ENCODE measurements at regions not wholly inside any gene's neighbourhood (a gene's known extent, or its start where the extent isn't known, plus 50 kb on each side); places are given as distances from the start of the nearest gene placed in this dataset.

- H3K9ac ChIP-seq (ENCODE audit: low read length) = no peak overlapping the region
- H3K79me2 ChIP-seq (ENCODE audit: insufficient read depth, low read length) = no peaks in the 10 kb centered on the region
- POLR2A ChIA-PET = no interaction called here
- H3K9me2 ChIP-seq (ENCODE audit: insufficient read depth) = no peaks in the 10 kb centered on the region
- intact Hi-C loops (cut with micrococcal nuclease) = no loop called here
- CTCF ChIA-PET = no interaction called here
- no TSS peak for BruUV-seq (replicated peaks)
- no peak overlapping the region for H3K4me2 ChIP-seq (ENCODE audit: low read length)
- no peaks in the 10 kb centered on the region for H3K4me1 ChIP-seq (ENCODE audit: control insufficient read depth in 1 of 2, insufficient read depth in 2 of 2, low read length in 2 of 2)
- TF ChIP-seq SP1 (IDR thresholded peaks at IDR 0.05; ENCODE audit: low read depth) = no peak
- TF ChIP-seq ZBTB33 (IDR thresholded peaks at IDR 0.05; ENCODE audit: extremely low read depth, insufficient replicate concordance, low read length) = no peak
- TF ChIP-seq ATF3 (IDR thresholded peaks at IDR 0.05) = no peak
- no peak for TF ChIP-seq CTCF (IDR thresholded peaks at IDR 0.05 in 2 of 3, conservative IDR thresholded peaks at IDR 0.05 in 1 of 3; ENCODE audit: borderline replicate concordance in 1 of 3, insufficient read depth in 1 of 3, low read depth in 2 of 3, low read length in 2 of 3)
- TF ChIP-seq TCF7L2 (IDR thresholded peaks at IDR 0.05; ENCODE audit: borderline replicate concordance, extremely low read depth, insufficient read depth, insufficient read length) = no peak
- no peaks in the 10 kb centered on the region for H3K36me3 ChIP-seq (ENCODE audit: control insufficient read depth in 1 of 2, insufficient read depth in 2 of 2, low read length in 2 of 2)
- H3K27ac ChIP-seq (ENCODE audit: low read depth, low read length) = no peak overlapping the region
- no peak for ATAC-seq
- DNase-seq (ENCODE audit: low read depth, low spot score) = no peak
- RAD21 ChIA-PET (ENCODE audit: low non-redundant PET in 1 of 2, low total read pairs in 2 of 2, uncharacterized antibody in 2 of 2, unreplicated experiment in 2 of 2) = no interaction called here
- H3K4me3 ChIP-seq (replicated peaks in 1 of 2; ENCODE audit: low read depth in 1 of 2, low read length in 2 of 2) = no peak overlapping the region
- no peaks in the 10 kb centered on the region for H4K20me1 ChIP-seq (ENCODE audit: insufficient read depth)
- H3K9me3 ChIP-seq (ENCODE audit: control insufficient read depth in 1 of 2, insufficient read depth in 1 of 2, low read depth in 1 of 2, low read length in 2 of 2) = peaks cover 4 to 22% of the 10 kb centered on the region in 2 experiments; a peak in 2 of 4 replicates
- H3K27me3 ChIP-seq (ENCODE audit: insufficient read depth, low read length) = no peaks in the 10 kb centered on the region
- H2AFZ ChIP-seq (ENCODE audit: low read depth, low read length, poor library complexity, severe bottlenecking) = no peak overlapping the region
Measured at GRCh38 chr15:54812383-54812782, 384.4 kb downstream of the RSL24D1 start.

Data from HCT116 (cell line).